Pancreas (tissue), 10 donors: ENCODE measurements at regions not wholly inside any gene's neighbourhood (a gene's known extent, or its start where the extent isn't known, plus 50 kb on each side); places are given as distances from the start of the nearest gene placed in this dataset.

ENCODE experiments used
- ATAC-seq, 4 donors: fragments of 200-7000 bp; cut with Tn5 transposase; one replicate each; pipeline versions ENCODE4 v1.8.0 to v1.9.1; 2020; ENCODE audit warnings: mild to moderate bottlenecking in 4 of 4, moderate library complexity in 4 of 4
- DNase-seq, 6 donors: peaks; one replicate each; pipeline ENCODE4 v3.0.0-alpha.2; 2020
- FAIRE-seq: peaks from 2 replicates; lab custom pipeline; 2012; peaks lifted over from hg19 to GRCh38; lab: Jason Lieb, UNC
- H3K27ac ChIP-seq, 4 donors: fragments of 200-600 bp; sonication (generic); 1 replicate in 3 of 4; 2 replicates in 1 of 4; pipeline versions ENCODE4 v1.5.0 to v1.8.0; 2020
- H3K27me3 ChIP-seq, 4 donors: fragments of 200-600 bp; one replicate each; pipeline ENCODE4 v1.8.0; 2021
- H3K36me3 ChIP-seq, 3 donors: fragments of 200-600 bp; sonication (generic) in 1 of 3; one replicate each; pipeline versions ENCODE4 v1.5.0 to v1.8.0; 2020 to 2021
- H3K4me1 ChIP-seq, 3 donors: fragments of 200-600 bp; one replicate each; pipeline ENCODE4 v1.8.0; 2021
- H3K4me3 ChIP-seq, 4 donors: fragments of 200-600 bp; sonication (generic) in 2 of 4; one replicate each; pipeline versions ENCODE4 v1.5.0 to v1.8.0; 2020 to 2021
- H3K9me3 ChIP-seq, 4 donors: fragments of 200-600 bp; one replicate each; pipeline ENCODE4 v1.8.0; 2021
- CTCF ChIP-seq, 4 donors: fragments of 200-600 bp; sonication (generic) in 3 of 4; IDR thresholded peaks; one replicate each; pipeline versions ENCODE4 v1.5.0 to v1.8.0; 2021; ENCODE audit warnings: antibody characterized with exemption in 4 of 4
- WGBS, 2 donors: extraction: QIAGEN DNeasy Blood & Tissue Kit; methylation state at CpG; one replicate each; pipeline ENCODE4 v1.1.7; 2013; 5-methylcytosine and 5-hydroxymethylcytosine counted together
- intact Hi-C, 3 donors: fragments of 100-400 bp; cut with DNase I; formaldehyde crosslinking; loops; one replicate each; pipeline versions ENCODE4 v1.11.1 to v1.14.2; 2022
- donor health status: healthy with polysubstance abuse.
- donor health status: DM: no; HTN: no; CAD: no; lungs with moderate emphysema.
- donor health status: DM: no; HTN: no; CAD: no.
- donor health status: control.
- donor health status: control.
- donor health status: Bipolar disorder and iron deficiency.
- donor health status: DM: yes; HTN: yes; CAD: no.
- donor health status: DM: no; HTN: no; CAD: no.
- donor health status: DM: no; HTN: no; CAD: no.
- donor health status: DM: yes; HTN: yes; CAD: no.

GRCh38 chr16:9195287-9195686 lies 103.8 kb downstream of the HAPSTR1 start:
- Histone ChIP-seq H3K4me1 (no peaks in the 10 kb centered on the region), H3K36me3 (no peaks in the 10 kb centered on the region), H3K27ac (no peak overlapping the region), H3K27me3 (no peaks in the 10 kb centered on the region), H3K9me3 (no peaks in the 10 kb centered on the region), H3K4me3 (no peak overlapping the region)
- 71 to 84% methylated on average over 6 of the region's 6 CpGs for WGBS, 2 donors
- DNase-seq (no peak), FAIRE-seq (no peak), ATAC-seq (no peak)
- no peak for TF ChIP-seq CTCF (IDR thresholded peaks at IDR 0.05)
- intact Hi-C loops: no loop called here

GRCh38 chr16:9197957-9198661 lies 106.7 kb downstream of the HAPSTR1 start:
- Histone ChIP-seq H3K27me3 (no peaks in the 10 kb centered on the region), H3K27ac (no peak overlapping the region), H3K9me3 (no peaks in the 10 kb centered on the region), H3K4me1 (no peaks in the 10 kb centered on the region), H3K4me3 (no peak overlapping the region), H3K36me3 (no peaks in the 10 kb centered on the region)
- intact Hi-C loops: no loop called here
- WGBS, 2 donors: 64 to 81% methylated on average over 8 of the region's 8 CpGs
- no peak for ATAC-seq
- FAIRE-seq: no peak
- no peak for DNase-seq
- TF ChIP-seq CTCF (IDR thresholded peaks at IDR 0.05): no peak

GRCh38 chr16:9199311-9199710 lies 107.9 kb downstream of the HAPSTR1 start:
- intact Hi-C loops: no loop called here
- DNase-seq: no peak

GRCh38 chr16:9199751-9200150 lies 108.3 kb downstream of the HAPSTR1 start:
- DNase-seq: no peak
- Histone ChIP-seq H3K27ac (no peak overlapping the region), H3K4me1 (no peaks in the 10 kb centered on the region), H3K9me3 (no peaks in the 10 kb centered on the region), H3K36me3 (no peaks in the 10 kb centered on the region), H3K4me3 (no peak overlapping the region), H3K27me3 (no peaks in the 10 kb centered on the region)
- no peak for TF ChIP-seq CTCF (IDR thresholded peaks at IDR 0.05)
- FAIRE-seq: no peak
- WGBS, 2 donors: 63 to 68% methylated on average over 2 of the region's 2 CpGs
- ATAC-seq: no peak
- intact Hi-C loops: no loop called here

More at GRCh38 chr16:9199311-9199710, 107.9 kb downstream of the HAPSTR1 start:
- Histone ChIP-seq H3K36me3 (no peaks in the 10 kb centered on the region), H3K4me1 (no peaks in the 10 kb centered on the region), H3K27ac (no peak overlapping the region), H3K27me3 (no peaks in the 10 kb centered on the region), H3K9me3 (no peaks in the 10 kb centered on the region), H3K4me3 (no peak overlapping the region)
- no peak for TF ChIP-seq CTCF (IDR thresholded peaks at IDR 0.05)
- no peak for ATAC-seq
- no peak for FAIRE-seq
- 54 to 65% methylated on average over 8 of the region's 8 CpGs for WGBS, 2 donors

- no peaks in the 10 kb centered on the region for H3K9me3 ChIP-seq
- no peak for FAIRE-seq
- 74 to 89% methylated on average over 10 of the region's 10 CpGs for WGBS, 2 donors
Measured at GRCh38 chr16:9203956-9204355, 112.5 kb downstream of the HAPSTR1 start.

More at GRCh38 chr16:9203956-9204355, 112.5 kb downstream of the HAPSTR1 start:
- intact Hi-C loops: no loop called here
- no peak for TF ChIP-seq CTCF (IDR thresholded peaks at IDR 0.05)
- no peaks in the 10 kb centered on the region for H3K36me3 ChIP-seq
- DNase-seq (no peak), ATAC-seq (no peak)
- H3K4me3 ChIP-seq: no peak overlapping the region
- H3K27ac ChIP-seq: no peak overlapping the region
- H3K27me3 ChIP-seq: no peaks in the 10 kb centered on the region
- no peaks in the 10 kb centered on the region for H3K4me1 ChIP-seq
